ENCODE measurements at regions not wholly inside any gene's neighbourhood (a gene's known extent, or its start where the extent isn't known, plus 50 kb on each side); places are given as distances from the start of the nearest gene placed in this dataset.

- TF ChIP-seq POLR2A (IDR thresholded peaks at IDR 0.05) = no peak
- TF ChIP-seq CTCF (IDR thresholded peaks at IDR 0.05) = no peak
- TF ChIP-seq POLR2AphosphoS5 (IDR thresholded peaks at IDR 0.05) = no peak
- no peak for TF ChIP-seq EP300 (IDR thresholded peaks at IDR 0.05)
Measured at GRCh38 chr3:194276768-194277103, 74.4 kb downstream of the CPN2 start.

Data from sigmoid colon (tissue), 4 donors.